HG02571 (cell line): ENCODE measurements at regions not wholly inside any gene's neighbourhood (a gene's known extent, or its start where the extent isn't known, plus 50 kb on each side); places are given as distances from the start of the nearest gene placed in this dataset.
"Not testable (repeated sequence)": the region's sequence is repeated elsewhere in the genome, so short reads cannot be mapped to it uniquely, and the experiment has no call there.

ENCODE experiments used
- ATAC-seq: cut with Tn5 transposase; IDR thresholded peaks from one replicate; pipeline ENCODE4 v1.9.1; 2021; ENCODE audit warnings: mild to moderate bottlenecking, moderate library complexity; ENCODE audit not compliant: unreplicated experiment

DNA sequence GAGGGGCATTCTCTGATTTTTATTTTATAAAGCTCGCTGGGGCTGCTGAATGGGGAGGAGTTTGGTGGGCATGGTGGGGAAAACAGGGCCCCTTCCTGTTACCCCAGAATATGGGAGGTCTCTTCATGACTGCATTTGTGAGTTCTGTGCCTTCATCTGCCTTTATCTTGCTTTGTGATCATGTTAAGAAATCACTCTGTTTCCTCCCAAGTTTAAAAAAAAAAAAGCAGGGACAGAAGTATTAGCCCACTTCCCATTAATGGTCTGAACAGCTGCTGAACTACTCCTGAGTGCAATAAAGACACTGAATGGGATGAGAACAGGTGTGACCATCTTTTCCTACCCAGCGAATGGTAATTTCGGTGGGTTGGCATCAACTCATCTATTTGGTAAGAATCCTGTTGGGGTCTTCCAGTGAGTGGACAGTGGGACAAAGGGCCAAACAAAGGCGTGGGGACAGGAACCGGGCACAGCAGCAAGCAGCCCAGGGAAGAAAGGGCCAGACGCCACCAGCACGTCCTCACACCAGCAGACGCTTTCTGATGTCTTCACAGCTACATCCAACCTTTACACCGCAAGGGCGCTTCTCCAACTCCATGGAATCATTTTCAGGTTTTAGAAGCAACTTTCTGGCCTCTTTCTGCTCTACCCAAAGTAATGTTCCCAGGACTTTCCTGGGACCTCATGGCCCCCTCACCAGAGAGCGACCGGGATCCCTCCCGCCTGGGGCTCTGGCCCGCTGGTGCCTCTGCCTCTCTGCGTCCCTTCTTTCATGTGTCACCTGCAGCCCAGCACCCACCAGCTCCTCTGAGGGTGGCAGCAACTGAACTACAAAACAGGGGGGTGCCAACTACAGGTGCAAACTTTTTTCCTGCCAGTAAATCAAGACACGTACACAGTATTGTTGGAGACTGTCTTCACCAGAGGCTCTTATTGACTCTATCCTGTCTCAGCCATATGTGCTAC, 160.2 kb downstream of the ADSS2 start:
- no peak for ATAC-seq

DNA sequence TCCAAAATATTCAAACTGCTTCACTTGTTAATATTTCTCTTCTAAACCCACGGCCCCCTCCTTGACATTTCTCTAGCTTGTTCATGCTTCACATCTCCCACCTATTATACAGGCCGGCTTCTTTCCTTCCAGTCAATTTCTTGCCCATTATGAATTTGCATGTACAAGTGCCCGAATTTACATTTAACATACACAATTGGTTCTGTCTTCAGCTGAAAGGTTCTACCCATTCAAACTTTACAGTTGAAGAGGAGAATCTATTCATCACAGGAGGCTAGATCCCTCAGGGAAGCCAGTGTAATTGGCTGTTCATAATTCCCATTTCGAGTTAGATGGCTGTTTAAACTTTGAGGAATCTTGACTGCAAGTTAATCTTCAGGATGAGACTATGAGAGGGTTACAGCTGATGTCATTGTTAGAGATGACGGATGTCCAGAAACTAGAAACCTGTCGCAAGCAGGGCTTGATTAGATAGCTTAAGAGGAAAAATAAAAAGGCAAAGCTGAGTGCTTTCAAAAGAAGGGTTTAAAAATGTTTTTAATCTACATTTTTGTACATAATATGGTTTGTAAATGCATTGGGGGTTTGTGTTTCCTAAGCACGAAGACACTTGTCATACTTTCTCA, 157.0 kb downstream of the ADSS2 start:
- ATAC-seq: no peak

DNA sequence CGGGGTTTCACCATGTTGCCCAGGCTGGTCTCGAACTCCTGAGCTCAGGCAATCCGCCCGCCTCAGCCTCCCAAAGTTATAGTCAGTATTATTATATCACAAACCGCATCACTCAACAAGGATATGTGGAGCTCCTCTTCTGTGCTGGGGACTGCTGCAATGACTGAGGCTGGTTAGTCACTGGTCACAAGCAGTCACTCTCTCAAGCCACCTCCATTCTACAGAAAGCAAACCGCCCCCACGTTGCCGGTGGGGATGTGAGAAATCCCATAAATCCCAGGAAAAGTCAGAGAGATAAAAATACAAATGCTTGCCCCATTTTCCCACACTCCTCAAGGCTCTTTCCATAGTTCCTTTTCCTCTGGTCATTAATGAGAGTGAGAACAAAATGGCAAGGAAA, 155.7 kb downstream of the ADSS2 start:
- no peak for ATAC-seq

DNA sequence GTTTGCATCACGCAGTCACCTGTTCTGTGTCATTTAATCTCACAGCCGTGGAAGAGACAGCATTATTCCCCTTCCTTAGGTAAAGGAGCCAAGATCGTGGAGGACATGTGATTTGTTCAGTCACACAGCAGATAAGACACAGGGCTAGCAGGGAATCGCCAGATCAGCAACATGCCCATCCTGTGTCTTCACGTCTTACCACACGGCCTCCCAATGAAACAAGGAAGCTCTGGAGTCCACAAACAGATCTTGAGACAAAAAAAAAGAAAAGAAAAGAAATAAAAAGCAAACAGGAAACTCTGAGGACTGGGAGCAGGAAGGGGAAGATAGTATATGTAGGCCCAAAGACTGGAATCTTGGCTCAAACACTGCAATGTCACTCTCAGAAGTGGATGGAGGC, 155.3 kb downstream of the ADSS2 start:
- ATAC-seq: no peak

DNA sequence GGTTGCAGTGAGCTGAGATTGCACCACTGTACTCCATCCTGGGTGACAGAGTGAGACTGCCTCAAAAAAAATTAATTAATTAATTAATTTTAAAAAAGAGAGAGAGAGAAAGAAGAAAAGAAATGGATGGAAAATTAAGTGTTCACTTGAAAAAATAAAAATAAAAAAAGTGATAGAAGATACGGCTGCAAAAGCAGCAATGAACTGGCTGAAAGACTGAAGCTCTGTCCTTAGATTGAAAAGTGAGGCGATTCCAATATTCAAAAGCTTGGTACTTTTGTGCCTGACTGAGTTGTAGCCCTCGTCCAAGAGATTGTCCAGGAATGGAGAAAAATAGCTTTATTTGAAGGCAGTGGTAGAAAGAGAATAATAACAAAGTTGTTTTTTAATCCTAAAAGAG, 154.6 kb downstream of the ADSS2 start:
- no peak for ATAC-seq

DNA sequence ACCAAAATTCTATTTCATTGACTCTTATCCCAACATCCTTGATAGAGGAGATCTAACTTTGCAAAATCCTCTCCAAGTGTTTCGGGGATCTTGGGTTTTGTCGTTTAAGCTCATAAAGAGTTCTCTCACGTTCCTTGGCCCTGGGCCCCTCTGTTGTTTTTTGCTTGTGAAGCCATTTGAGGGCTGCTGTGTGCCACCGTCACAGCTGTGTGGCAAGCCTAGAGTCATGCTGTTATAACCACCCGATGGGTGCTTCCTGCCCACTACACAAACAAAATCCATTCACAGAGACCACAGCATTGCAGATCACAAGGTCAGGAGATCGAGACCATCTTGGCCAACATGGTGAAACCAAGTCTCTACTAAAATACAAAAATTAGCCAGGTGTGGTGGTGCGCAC, 154.1 kb downstream of the ADSS2 start:
- ATAC-seq: no peak

DNA sequence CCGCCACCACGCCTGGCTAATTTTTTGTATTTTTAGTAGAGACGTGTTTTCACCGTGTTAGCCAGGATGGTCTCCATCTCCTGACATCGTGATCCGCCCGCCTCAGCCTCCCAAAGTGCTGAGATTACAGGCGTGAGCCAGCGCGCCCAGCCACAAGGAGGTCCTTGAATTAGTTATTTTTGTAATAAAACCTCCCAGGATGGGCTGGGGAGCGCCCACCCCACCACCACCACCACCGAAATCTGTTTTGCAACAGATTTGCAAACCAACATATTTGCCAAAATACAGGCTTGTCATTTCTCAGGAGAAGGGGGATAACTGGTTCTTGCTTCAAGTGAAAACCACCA, 151.7 kb downstream of the ADSS2 start:
- not testable (repeated sequence) for ATAC-seq

DNA sequence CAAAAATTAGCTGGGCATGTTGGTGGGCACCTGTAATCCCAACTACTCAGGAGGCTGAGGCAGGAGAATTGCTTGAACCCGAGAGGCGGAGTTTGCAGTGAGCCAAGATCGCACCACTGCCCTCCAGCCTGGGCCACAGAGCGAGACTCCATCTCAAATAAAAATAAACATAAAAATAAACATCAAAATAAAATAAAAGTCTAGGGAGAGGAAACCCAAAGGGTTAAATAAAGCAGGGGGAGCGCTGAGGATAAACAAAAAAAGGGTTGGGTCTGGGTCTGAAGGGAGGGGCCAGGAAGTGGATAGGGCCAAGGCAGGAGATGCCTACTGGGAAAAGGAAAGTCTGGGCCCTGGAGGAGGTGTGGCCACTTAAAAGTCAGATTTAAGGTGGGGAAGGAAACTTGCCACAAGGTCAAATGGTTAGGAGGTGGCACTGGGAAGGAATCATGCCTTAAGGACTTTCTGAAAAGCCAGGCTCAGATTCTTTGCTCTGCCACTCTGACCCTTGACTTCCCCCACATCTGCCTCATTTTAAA, 150.0 kb downstream of the ADSS2 start:
- no peak for ATAC-seq

DNA sequence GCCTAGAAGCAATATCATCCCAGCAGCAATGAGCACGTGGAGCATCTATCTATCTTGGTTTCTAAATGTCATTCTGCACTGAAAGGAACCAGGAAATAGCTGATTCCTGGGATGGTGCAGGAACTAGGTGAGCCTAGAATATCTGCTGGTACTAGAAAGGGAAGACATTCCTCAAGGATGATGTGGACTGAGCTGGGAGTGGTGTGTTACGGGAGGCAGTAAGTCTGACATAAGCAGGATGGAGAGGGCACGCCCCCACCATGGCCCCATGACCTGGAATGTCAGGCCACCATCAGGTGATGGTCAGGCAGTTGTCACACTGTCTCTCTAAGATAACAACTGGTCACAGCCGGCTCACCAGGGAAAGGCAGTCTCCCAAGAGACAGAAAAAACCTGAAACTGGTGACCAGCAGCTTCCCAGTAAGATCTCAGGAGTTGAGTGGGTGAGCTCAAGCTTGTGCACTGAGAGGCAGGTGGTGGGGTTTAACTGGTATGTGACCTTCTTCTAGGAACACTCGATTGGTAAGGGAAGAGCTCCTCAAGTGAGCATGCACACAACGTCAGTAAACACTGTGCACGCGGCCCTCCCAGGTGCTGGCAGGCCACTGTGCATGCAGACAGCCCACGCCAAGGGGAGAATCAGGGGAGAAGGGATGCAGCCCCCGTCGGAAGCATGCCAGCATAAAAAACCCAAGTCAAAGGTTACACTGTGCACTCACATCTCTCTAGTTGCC, 148.7 kb downstream of the ADSS2 start:
- ATAC-seq: no peak

DNA sequence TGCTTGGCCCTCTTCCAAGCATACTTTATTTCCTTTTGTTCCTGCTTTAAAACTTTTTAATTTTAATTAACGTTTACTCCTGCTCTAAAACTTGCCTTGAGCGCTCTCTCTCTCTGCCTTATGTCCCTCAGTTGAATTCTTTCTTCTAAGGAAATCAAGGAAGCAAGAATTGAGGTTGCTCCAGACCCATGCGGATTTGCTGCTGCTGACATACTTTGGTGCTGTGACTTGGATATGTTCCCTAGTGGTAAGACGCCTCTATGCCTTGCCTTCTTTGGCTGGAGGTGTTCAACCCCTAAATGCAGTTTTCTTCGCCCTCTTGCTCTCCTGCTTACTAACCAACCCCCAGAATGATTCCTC, 148.1 kb downstream of the ADSS2 start:
- no peak for ATAC-seq

DNA sequence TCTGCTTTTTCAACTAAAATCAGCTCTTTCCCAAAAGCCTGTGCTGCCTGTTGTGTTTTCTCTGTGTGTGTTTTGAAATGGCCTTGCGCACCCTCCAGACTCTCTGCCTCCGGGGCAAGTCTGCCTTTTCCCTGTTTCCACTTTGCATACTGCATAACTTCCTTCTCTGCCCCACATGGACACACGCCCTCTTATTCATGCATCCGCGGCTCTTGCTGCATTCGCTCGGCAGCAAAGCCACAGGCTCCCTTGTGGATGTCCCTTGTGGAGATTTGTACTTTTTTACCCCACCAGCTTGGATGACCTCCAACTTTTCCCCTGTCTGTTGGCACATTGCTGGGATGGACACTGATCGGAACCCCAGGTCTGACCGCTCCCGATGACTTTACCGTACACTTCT, 147.6 kb downstream of the ADSS2 start:
- ATAC-seq: no peak

DNA sequence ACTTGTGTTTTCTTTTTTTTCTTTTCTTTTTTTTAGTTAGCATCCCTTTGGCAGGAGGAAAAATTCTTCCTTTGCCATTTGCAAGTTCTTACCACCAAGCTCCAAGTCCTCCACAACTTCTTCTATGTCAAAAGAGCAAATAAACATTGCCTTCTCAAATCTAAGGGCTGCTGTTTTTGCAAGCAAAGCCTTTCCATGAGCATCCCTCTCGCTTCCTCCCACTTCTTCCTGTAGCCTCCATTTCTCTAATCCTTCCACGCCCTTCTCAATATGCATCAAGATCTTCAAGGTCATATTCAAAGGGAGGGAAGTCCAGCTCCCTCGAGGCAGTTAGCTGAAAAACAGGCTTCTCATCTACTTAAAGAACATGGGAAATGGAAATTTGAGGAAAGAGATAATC, 147.1 kb downstream of the ADSS2 start:
- ATAC-seq: no peak

DNA sequence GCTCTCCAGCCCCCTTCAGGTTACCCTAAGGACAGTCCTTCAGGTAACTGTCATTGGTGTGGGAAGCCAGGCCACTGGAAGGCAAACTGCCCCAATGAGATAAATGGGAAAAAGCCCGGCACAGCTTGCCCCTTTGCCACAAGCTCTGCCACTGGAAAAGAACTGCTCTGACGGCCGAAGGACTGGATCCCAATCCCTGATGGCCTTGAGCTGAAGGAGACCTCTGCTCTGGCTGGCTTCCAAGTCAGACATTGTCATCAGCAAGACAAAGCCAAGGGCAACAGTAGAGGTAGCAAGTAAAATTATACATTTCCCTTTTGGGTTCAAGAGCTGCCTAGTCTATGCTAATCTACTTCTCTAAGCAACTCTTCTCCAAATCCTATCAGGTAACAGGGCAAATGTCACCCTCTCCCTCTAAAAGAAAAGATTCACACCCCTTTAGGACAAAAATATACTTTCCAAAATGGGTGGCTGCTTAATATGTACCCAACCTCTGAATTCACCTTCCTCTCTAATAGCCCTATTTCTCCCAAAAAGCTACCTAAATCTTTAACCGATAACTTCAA, 145.8 kb downstream of the ADSS2 start:
- ATAC-seq: no peak

DNA sequence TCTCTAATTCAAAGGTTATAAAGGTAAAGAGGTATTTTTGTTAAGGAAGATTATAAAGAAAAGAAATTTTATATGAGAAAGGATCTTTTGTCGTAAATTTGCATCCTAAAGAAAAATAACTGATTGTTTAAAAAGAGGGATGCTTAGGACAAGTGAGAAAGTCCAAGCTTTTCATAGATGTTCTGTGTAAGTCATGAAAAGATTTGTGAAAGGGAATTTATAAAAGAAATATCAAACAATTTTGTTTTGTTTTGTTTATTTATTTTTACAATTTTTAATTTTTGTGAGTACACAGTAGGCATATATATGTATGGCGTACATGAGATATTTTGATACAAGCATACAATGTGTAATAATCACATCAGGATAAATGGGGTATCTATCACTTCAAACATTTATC, 145.2 kb downstream of the ADSS2 start:
- ATAC-seq: no peak

DNA sequence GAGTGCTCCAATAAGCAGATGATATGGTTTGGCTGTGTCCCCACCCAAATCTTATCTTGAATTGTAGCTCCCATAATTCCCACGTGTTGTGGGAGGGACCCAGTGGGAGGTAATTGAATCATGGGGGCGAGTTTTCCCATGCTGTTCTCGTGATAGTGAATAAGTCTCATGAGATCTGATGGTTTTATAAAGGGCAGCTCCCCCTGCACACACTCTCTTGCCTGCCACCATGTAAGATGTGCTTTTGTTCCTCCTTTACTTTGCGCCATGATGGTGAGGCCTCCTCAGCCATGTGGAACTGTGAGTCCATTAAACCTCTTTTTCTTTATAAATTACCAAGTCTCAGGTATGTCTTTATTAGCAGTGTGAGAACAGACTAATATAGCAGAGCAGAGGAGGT, 142.5 kb downstream of the ADSS2 start:
- not testable (repeated sequence) for ATAC-seq

DNA sequence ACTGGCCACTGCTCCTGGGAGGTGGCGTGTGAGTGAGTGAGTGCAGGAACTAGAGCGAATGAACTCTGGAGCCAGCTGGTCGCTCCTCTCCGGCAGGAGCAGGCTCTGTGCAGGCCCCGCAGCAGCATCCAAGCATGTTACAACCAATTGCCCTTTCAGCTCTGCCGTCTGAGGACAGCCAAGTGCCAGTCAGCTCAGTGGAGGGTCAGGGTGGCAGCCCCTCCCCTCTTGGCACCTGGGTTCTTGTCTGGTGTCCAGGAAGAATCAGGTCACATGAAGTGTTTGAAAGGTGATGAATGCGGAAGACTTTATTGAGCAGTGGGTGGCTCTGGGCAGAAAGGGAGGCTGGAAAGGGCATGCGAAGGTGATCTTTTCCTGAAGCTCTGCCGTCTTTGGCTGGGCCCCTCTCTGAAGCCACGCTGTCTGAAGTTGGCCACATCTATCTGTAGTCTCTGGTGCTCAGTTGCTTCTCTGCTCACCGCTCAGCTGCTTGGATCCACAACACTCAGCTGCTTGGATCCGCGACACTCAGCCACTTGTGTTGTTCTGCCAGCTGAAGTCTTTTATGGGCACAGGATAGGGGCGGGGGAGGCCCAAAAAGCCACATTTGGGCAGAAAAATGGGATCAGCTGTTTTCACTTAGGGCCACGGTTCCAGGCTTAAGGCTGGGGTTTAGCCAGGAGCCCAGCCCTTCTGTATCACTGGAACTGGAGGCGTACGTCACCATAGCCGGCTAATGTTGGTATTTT, 139.8 kb downstream of the ADSS2 start:
- no peak for ATAC-seq

DNA sequence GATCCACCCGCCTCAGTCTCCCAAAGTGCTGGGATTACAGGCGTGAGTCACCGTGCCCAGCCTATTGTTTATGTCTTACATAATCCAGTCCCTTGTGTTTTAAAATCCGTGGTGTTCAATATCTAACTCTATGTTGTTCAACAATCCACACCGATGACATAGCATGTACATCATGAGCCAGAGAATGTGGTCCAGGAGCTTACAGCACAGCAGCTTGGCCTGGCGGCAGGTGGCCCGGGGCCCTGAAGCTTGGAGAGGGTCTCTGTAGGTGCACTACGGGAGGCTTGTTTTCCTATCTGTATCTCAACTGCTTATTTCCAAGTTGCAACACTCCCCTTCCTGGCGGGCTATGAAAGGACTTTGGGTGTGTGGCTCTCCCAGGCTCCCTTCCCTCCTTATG, 138.4 kb downstream of the ADSS2 start:
- ATAC-seq: no peak

DNA sequence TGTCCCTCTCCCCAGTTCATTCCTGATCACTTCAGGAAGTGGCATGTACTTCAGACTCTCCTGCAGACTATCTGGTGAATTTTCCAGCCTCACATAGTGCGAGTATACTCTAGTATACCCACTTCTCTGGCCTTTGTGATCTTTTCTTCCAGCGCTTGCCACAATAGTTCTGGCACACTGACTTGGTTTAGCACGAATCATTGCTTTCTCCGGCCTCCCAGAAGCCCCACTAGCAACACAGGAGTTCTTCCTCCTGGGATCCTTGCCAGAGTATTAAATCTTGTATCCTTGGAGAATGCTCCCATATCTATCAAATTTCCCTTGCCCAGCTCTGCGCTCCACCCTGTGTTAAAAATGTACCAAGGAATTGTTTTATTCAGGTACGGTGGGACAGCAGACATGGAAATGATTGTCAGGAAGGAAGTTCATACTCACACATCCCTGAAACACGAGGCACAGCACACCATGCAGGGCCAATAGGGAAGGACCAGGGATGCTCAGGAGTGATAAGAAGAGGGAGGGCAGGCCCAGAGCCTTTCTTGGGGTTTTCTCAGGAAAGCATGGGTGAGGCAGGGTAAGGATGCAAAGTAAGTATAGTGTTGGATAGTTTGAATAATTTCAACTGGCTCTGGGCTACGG, 136.7 kb downstream of the ADSS2 start:
- ATAC-seq: no peak

DNA sequence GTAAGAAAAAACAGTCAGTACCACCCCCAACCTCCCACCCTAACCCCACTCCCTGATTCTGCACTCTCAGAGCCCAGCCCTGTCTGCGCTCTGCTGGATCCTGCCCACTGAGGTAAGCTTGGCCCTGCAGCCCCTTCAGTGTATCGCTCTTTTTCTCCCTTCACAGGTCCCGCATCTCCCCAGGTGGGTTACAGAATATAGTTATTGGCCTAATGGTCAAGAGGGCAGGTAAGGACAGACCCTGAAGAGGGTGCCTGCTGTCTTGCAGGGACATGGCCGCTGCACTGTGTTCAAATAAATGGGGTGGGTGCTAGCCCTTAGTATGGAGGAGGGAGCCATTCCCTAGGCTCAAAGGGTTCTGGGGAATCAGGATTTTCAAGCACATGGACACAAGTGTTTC, 135.7 kb downstream of the ADSS2 start:
- ATAC-seq: no peak

DNA sequence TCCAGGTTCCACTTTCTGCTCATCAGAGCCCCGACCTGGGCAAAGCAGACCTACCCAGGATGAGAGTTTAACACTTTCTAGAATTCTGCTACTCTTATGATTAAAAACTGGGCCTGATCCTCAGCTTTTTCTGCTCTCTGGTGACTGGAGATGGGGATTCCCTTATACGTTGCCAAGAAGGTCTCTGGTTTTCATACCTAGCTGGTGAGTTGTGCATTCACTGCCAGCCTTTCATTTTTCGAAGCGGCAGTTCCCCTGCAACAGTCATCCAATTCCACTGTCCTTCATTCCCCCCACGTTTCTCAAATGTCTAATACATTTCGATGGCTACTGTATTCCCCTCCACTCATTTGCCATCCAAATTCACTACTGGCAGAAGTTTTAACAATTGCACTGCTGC, 135.3 kb downstream of the ADSS2 start:
- no peak for ATAC-seq
